Tibial artery (tissue), 4 donors: ENCODE measurements at regions not wholly inside any gene's neighbourhood (a gene's known extent, or its start where the extent isn't known, plus 50 kb on each side); places are given as distances from the start of the nearest gene placed in this dataset.

Experiments
- DNase-seq, 2 donors: peaks; one replicate each; pipeline ENCODE4 v3.0.0-alpha.2; 2019
- H3K27ac ChIP-seq, 2 donors: fragments of 200-600 bp; sonication (generic) in 1 of 2; 1 replicate in 1 of 2; 2 replicates in 1 of 2; pipeline ENCODE4 v1.5.1; 2018 to 2019; ENCODE audit warnings: mild to moderate bottlenecking in 1 of 2
- H3K27me3 ChIP-seq, 2 donors: fragments of 200-600 bp; sonication (generic) in 1 of 2; one replicate each; pipeline versions ENCODE4 v1.5.1 to v1.6.0; 2016 to 2019
- H3K36me3 ChIP-seq, 3 donors: fragments of 200-600 bp; sonication (generic) in 2 of 3; one replicate each; pipeline ENCODE4 v1.5.1; 2016 to 2019; ENCODE audit warnings: mild to moderate bottlenecking in 2 of 3
- H3K4me1 ChIP-seq, 4 donors: fragments of 200-600 bp; sonication (generic) in 2 of 4; 1 replicate in 3 of 4; 2 replicates in 1 of 4; pipeline ENCODE4 v1.5.1; 2016 to 2019
- H3K4me3 ChIP-seq, 2 donors: fragments of 200-600 bp; sonication (generic) in 1 of 2; 1 replicate in 1 of 2; 2 replicates in 1 of 2; pipeline ENCODE4 v1.5.1; 2018 to 2019; ENCODE audit warnings: mild to moderate bottlenecking in 2 of 2
- H3K9me3 ChIP-seq, 3 donors: fragments of 200-600 bp; sonication (generic) in 1 of 3; one replicate each; pipeline ENCODE4 v1.5.1; 2016 to 2019
- intact Hi-C: fragments of 100-400 bp; cut with DNase I; formaldehyde crosslinking; loops from one replicate; pipeline ENCODE4 v1.15.0; 2023; ENCODE audit warnings: low total_unique reads
- TF ChIP-seq, protein P1 (sequence below), 2 experiments: fragments of 200-600 bp in 1 of 2; fragments of 450-650 bp in 1 of 2; IDR thresholded peaks; one replicate each; pipeline ENCODE4 v1.5.1; 2017 to 2019; ENCODE audit warnings: antibody characterized with exemption in 2 of 2, mild to moderate bottlenecking in 1 of 2, moderate library complexity in 1 of 2

- intact Hi-C loops = loop anchor here (10.0 kb wide), 1 partner anchor 251 kb away; no protein-coding TSS in a partner anchor
- TF ChIP-seq, protein P1, sequence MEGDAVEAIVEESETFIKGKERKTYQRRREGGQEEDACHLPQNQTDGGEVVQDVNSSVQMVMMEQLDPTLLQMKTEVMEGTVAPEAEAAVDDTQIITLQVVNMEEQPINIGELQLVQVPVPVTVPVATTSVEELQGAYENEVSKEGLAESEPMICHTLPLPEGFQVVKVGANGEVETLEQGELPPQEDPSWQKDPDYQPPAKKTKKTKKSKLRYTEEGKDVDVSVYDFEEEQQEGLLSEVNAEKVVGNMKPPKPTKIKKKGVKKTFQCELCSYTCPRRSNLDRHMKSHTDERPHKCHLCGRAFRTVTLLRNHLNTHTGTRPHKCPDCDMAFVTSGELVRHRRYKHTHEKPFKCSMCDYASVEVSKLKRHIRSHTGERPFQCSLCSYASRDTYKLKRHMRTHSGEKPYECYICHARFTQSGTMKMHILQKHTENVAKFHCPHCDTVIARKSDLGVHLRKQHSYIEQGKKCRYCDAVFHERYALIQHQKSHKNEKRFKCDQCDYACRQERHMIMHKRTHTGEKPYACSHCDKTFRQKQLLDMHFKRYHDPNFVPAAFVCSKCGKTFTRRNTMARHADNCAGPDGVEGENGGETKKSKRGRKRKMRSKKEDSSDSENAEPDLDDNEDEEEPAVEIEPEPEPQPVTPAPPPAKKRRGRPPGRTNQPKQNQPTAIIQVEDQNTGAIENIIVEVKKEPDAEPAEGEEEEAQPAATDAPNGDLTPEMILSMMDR (IDR thresholded peaks at IDR 0.05) = no peak
- H3K27me3 ChIP-seq = no peaks in the 10 kb centered on the region
Measured at GRCh38 chr5:97434021-97434420, 251.0 kb upstream of the RIOK2 start.

GRCh38 chr5:97436405-97436804, 253.4 kb upstream of the RIOK2 start:
- no peaks in the 10 kb centered on the region for H3K27me3 ChIP-seq
- intact Hi-C loops = loop anchor here (10.0 kb wide), 1 partner anchor 248 kb away; no protein-coding TSS in a partner anchor
- H3K4me3 ChIP-seq = no peak overlapping the region
- TF ChIP-seq, protein P1 (IDR thresholded peaks at IDR 0.05) = no peak
- no peak for DNase-seq
- H3K27ac ChIP-seq = no peak overlapping the region
- no peaks in the 10 kb centered on the region for H3K9me3 ChIP-seq
- no peaks in the 10 kb centered on the region for H3K36me3 ChIP-seq
- no peaks in the 10 kb centered on the region for H3K4me1 ChIP-seq

More at GRCh38 chr5:97434021-97434420, 251.0 kb upstream of the RIOK2 start:
- DNase-seq = no peak
- Histone ChIP-seq H3K4me1 (no peaks in the 10 kb centered on the region), H3K4me3 (no peak overlapping the region), H3K27ac (no peak overlapping the region), H3K9me3 (no peaks in the 10 kb centered on the region), H3K36me3 (no peaks in the 10 kb centered on the region)

DNA sequence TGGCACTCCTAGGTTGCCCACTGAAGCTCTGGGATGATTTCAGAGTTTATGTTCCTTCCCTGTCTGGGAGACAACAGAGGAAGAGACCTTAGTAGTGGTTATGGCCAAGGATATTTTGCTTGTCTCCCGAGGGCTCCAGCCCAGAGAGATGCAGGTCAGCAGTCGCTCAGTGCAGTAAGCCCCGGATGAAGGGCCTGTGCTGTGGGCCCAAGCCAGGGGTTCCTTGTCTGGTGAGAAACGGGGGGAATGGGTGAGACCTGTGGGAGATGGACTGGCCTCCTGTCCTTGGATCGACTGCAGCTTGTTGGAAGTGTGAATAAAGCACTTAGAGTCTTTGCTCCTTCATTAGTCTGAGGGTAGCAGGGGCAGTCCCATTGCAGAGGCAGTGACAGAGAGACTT, 260.7 kb upstream of the RIOK2 start:
- Histone ChIP-seq H3K4me3 (no peak overlapping the region), H3K36me3 (no peaks in the 10 kb centered on the region), H3K9me3 (peaks cover 0 to 13% (median 10%) of the 10 kb centered on the region in 3 donors), H3K4me1 (no peaks in the 10 kb centered on the region), H3K27ac (no peak overlapping the region), H3K27me3 (no peaks in the 10 kb centered on the region)
- TF ChIP-seq, protein P1 (IDR thresholded peaks at IDR 0.05) = no peak
- intact Hi-C loops = no loop called here
- no peak for DNase-seq

- Histone ChIP-seq H3K36me3 (no peaks in the 10 kb centered on the region), H3K9me3 (peaks cover 0 to 10% (median 0%) of the 10 kb centered on the region in 3 donors), H3K4me3 (no peak overlapping the region), H3K27me3 (no peaks in the 10 kb centered on the region), H3K27ac (no peak overlapping the region), H3K4me1 (no peaks in the 10 kb centered on the region)
- DNase-seq = no peak
- TF ChIP-seq, protein P1 (IDR thresholded peaks at IDR 0.05) = no peak
- intact Hi-C loops = no loop called here
Measured at GRCh38 chr5:97449172-97449571, 266.1 kb upstream of the RIOK2 start.

DNA sequence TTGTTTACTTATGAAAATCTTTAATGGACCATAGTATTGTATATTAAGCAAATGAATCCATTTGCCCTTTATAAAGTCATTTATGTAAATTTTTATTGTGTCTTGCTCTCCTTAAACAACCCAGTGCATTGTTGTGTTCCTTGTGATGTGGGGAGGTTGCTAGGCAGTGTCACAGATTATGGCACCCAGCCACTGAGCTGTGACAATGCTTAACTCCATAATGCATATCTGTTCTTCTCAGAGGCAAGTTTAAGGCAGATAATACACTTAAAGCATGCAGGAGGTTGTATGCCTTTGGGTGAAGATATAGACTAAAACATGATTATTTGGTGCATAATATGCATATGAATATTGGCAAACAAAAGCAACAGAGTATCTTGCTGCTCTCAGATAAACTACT, 269.6 kb upstream of the RIOK2 start:
- DNase-seq = no peak
- no peaks in the 10 kb centered on the region for H3K9me3 ChIP-seq

More for the DNA sequence above, 269.6 kb upstream of the RIOK2 start:
- TF ChIP-seq, protein P1 (IDR thresholded peaks at IDR 0.05) = no peak
- intact Hi-C loops = no loop called here
- Histone ChIP-seq H3K36me3 (no peaks in the 10 kb centered on the region), H3K27ac (no peak overlapping the region), H3K27me3 (no peaks in the 10 kb centered on the region), H3K4me1 (no peaks in the 10 kb centered on the region), H3K4me3 (no peak overlapping the region)
